HG02840 (cell line): ENCODE measurements at regions not wholly inside any gene's neighbourhood (a gene's known extent, or its start where the extent isn't known, plus 50 kb on each side); places are given as distances from the start of the nearest gene placed in this dataset.

Experiments used
- ATAC-seq: cut with Tn5 transposase; IDR thresholded peaks from one replicate; pipeline ENCODE4 v1.9.1; 2021; ENCODE audit warnings: mild to moderate bottlenecking, moderate library complexity, moderate number of reproducible peaks; ENCODE audit not compliant: unreplicated experiment, low FRiP score

- no peak for ATAC-seq
These were observed 104.2 kb upstream of the GADD45A start for GRCh38 chr1:67580691-67581403.

DNA sequence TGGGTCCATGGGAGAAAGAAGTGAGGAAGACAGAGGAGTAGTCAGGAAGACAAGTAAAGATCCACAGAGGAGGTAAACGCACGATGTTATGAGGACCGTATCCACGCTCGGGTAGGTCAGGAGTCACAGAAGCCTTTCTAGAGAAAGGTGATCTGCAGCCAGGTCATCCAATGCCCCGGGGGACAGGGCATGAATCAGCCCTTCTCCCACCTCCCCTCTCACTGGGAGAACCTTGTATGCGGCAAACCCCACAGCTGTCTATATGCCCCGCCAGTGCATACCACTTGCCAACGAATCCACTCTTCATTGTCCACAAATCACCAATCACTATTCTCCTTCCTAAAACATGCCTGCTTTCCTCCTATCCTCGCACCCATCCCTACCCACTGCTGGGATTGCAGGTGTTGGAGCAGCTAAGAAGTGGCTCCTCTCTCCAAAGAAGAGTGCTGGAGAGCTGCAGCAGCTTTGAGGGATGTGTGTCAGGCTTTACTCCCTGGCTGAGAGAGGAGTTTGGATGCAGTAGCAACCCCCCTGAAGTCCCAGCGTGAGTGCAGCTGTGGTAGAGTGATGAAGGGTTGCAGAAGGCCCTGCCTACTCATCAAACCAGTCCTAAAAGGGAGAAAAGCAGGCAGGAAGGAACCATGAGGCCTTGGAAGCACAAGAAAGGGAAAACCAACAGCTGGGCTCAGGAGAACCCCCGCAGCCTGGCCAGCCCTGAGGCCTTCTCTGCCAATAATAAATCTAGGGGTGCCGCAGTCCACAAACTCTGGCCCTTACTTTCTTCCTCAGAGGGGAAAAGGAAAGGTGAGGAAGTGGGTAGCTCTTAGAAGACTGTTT lies 102.2 kb upstream of the GADD45A start:
- no peak for ATAC-seq

GRCh38 chr1:67583462-67583950 lies 101.5 kb upstream of the GADD45A start:
- no peak for ATAC-seq

DNA sequence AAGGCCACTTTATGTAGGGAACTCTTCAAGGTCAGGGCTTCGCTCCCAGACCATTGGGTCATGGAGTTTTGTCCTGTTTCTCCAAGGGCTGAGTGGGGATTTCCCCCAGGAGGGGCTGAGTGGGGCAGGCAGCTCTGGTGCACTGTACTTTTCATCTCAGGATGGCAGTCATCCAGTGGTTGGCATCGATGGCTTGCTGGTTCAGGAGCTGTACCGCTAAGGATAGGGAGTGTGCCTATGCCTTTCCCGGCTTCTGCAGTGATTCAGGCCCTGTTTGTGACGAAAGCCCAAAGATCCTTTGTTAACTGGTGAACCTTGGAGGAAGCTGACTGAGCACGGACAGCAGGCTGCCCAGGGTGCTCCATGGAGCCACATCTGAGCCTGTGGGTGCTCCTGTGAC lies 100.1 kb upstream of the GADD45A start:
- ATAC-seq: no peak

DNA sequence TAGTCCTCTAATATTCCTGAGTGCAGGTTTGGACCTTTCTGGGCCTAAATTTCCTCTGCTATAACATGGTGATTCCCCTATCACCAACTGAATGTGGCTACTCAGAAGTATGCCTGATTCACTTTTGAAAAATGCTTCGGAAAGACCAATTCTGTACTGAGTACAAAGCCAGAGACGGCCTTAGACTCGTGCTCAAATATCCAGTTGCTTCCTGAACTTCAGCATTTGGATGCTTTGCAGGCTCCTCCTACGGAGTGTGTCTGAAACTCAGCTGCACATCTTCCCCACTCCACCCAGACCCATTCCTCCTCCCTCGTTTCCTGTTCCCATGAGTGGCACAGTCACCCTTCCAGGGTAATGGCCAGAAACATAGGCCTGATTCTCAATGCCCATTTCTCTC lies 98.4 kb upstream of the GADD45A start:
- no peak for ATAC-seq

- no peak for ATAC-seq
These were observed 96.7 kb upstream of the GADD45A start for GRCh38 chr1:67588178-67588855.

- ATAC-seq: no peak
These were observed 95.3 kb upstream of the GADD45A start for GRCh38 chr1:67589519-67590233.

DNA sequence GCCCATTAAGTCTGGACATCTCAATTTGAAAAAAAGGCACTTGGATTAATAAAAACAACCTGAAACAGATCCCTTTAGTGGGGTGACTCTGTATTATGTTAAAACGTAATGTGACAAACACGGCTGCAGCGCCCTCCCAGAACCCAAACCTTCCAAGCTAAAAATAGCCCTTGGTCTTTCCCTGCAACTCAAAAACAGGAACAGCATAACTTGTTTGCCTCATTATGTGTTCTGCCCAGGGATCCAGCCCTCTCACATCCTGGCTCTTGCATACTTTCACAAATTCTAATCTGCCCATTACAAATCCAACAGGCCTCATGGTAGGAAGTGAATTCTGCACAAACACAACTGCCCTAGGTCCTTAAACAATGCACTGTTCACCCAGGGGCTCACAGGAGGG lies 94.7 kb upstream of the GADD45A start:
- ATAC-seq: no peak

- ATAC-seq: no peak
These were observed 90.2 kb upstream of the GADD45A start for GRCh38 chr1:67594764-67595163.

DNA sequence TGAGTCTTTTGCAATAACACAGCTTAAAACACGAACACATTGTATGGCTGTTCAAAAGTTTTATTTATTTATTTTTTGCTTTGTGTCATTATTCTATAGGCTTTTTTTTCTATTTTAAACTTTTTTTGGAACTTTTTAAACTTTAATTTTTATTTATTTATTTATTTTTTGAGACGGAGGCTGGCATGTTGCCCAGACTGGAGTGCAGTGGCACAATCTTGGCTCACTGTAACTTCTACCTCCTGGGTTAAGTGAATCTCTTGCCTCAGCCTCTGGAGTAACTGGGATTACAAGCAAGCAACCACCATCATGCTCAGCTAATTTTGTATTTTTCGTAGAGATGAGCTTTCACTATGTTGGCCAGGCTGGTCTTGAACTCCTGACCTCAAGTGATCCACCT lies 88.3 kb upstream of the GADD45A start:
- no peak for ATAC-seq

DNA sequence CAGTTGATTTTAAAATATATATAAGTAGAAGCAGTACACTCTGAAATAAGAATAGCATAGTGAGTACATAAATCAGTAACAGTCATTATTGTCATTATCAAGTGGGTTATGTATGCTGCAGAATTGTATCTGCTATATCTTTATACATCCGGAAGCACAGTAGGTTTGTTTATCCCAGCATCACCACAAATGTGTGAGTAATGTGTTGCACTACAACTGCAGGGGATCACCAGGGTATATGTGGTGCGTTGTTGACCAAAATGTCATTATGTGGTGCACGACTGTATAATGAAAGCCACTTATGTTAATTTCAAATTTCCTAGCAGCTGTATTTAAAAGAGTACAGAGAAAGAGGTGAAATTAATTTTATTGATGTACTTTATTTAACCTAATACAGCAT lies 87.7 kb upstream of the GADD45A start:
- no peak for ATAC-seq

DNA sequence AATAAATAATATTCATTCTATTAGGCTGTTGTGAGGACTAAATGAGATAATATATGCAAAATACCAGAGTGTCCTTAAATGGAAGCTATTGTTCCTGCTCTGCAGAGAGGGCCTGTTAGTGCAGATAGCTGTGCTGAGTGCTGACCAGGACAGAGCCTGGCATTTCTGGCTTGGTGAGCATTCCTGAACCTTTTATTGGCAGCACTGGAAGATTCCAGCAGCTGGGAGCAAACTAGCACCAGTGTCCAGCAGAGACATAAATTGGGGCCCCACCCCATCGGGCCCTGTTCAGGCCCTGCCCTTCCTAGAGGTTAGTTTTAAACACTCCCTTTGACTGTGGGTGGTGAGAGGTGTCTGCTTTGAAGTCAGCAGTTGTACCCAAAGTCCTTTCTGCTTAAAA lies 85.9 kb upstream of the GADD45A start:
- no peak for ATAC-seq

- no peak for ATAC-seq
These were observed 83.5 kb upstream of the GADD45A start for GRCh38 chr1:67601539-67601938.

DNA sequence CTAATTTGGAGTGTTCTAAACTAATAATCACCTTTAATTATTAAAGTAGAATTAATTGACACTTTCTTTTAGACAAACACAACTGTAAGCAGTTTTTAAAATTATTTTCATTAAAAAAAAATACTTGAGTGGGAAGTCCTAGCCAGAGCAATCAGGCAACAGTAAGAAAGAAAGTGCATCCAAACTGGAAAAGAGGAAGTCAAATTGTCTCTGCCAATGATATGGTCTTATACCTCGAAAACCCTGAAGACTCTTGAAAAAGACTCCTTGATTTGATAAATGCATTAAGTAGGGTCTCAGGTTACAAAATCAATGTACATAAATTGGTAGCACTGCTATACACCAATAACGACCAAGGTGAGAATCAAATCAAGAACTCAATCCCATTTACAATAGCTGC lies 83.0 kb upstream of the GADD45A start:
- ATAC-seq: no peak

GRCh38 chr1:67604778-67605177 lies 80.2 kb upstream of the GADD45A start:
- ATAC-seq: no peak

GRCh38 chr1:67605209-67605780 lies 79.7 kb upstream of the GADD45A start:
- ATAC-seq: no peak

- ATAC-seq: no peak
These were observed 77.7 kb upstream of the GADD45A start for GRCh38 chr1:67607286-67607685.

DNA sequence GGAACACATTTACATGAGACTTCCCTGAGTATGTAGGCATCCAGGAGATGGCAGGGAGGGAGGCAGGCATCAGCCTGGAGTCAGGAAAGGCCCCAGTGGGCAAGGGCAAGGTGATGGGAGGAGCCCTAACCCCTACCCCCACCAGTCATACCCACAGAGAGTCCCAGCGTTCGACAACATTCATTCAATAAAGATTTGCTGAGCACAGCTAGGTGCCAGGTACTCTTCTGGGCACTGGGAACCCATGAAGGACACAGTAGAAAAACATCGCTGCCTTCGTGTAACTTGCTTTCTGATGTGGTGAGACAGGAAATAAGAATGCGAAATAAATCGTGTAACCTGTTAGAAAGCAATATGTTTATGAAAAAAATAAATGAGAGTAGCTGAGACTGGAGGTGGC lies 77.3 kb upstream of the GADD45A start:
- no peak for ATAC-seq

GRCh38 chr1:67608661-67609576 lies 76.1 kb upstream of the GADD45A start:
- ATAC-seq: no peak
